ENCODE measurements at regions not wholly inside any gene's neighbourhood (a gene's known extent, or its start where the extent isn't known, plus 50 kb on each side); places are given as distances from the start of the nearest gene placed in this dataset.
"Not testable (repeated sequence)": the region's sequence is repeated elsewhere in the genome, so short reads cannot be mapped to it uniquely, and the experiment has no call there.

GRCh38 chr9:135188681-135189151, 101.2 kb downstream of the OLFM1 start:
- Mint-ChIP-seq H3K27ac (no peak overlapping the region), H3K36me3 (no peaks in the 10 kb centered on the region), H3K9me3 (no peaks in the 10 kb centered on the region)
- ATAC-seq (no peak), DNase-seq (ENCODE audit: low spot score in 2 of 2) (no peak)

- no peaks in the 10 kb centered on the region for H3K9me3 Mint-ChIP-seq
- DNase-seq (ENCODE audit: low spot score in 2 of 2) (no peak), ATAC-seq (no peak)
- H3K27ac Mint-ChIP-seq = no peak overlapping the region
- no peaks in the 10 kb centered on the region for H3K36me3 Mint-ChIP-seq
Observed at GRCh38 chr9:135189497-135189896, 102.0 kb downstream of the OLFM1 start.

GRCh38 chr9:135190789-135191577, 103.5 kb downstream of the OLFM1 start:
- Mint-ChIP-seq H3K27ac (no peak overlapping the region), H3K36me3 (no peaks in the 10 kb centered on the region), H3K9me3 (no peaks in the 10 kb centered on the region)
- ATAC-seq = no peak
- no peak for DNase-seq (ENCODE audit: low spot score in 2 of 2)

- Mint-ChIP-seq H3K27ac (peak overlapping the region in 1 of 2 donors; percentile 9), H3K9me3 (no peaks in the 10 kb centered on the region), H3K36me3 (no peaks in the 10 kb centered on the region)
- DNase-seq (ENCODE audit: low spot score in 2 of 2) = no peak
- no peak for ATAC-seq
Observed at GRCh38 chr9:135192686-135193085, 105.2 kb downstream of the OLFM1 start.

- H3K36me3 Mint-ChIP-seq; H3K27ac Mint-ChIP-seq; DNase-seq (ENCODE audit: low spot score in 2 of 2); ATAC-seq; H3K9me3 Mint-ChIP-seq: not testable (repeated sequence)
Observed at GRCh38 chr9:135195975-135196374, 108.5 kb downstream of the OLFM1 start.

- Mint-ChIP-seq H3K9me3 (no peaks in the 10 kb centered on the region), H3K36me3 (no peaks in the 10 kb centered on the region), H3K27ac (no peak overlapping the region)
- no peak for DNase-seq (ENCODE audit: low spot score in 2 of 2)
- no peak for ATAC-seq
Observed at GRCh38 chr9:135196474-135196873, 109.0 kb downstream of the OLFM1 start.

GRCh38 chr9:135198144-135198543, 110.7 kb downstream of the OLFM1 start:
- DNase-seq (ENCODE audit: low spot score in 2 of 2) = no peak
- ATAC-seq = no peak
- Mint-ChIP-seq H3K9me3 (no peaks in the 10 kb centered on the region), H3K27ac (no peak overlapping the region), H3K36me3 (no peaks in the 10 kb centered on the region)

GRCh38 chr9:135198586-135199285, 111.3 kb downstream of the OLFM1 start:
- Mint-ChIP-seq H3K36me3 (no peaks in the 10 kb centered on the region), H3K9me3 (no peaks in the 10 kb centered on the region), H3K27ac (no peak overlapping the region)
- DNase-seq (ENCODE audit: low spot score in 2 of 2) (no peak), ATAC-seq (no peak)

- Mint-ChIP-seq H3K27ac (no peak overlapping the region), H3K9me3 (no peaks in the 10 kb centered on the region), H3K36me3 (no peaks in the 10 kb centered on the region)
- DNase-seq (ENCODE audit: low spot score in 2 of 2) (no peak), ATAC-seq (no peak)
Observed at GRCh38 chr9:135199489-135199888, 112.0 kb downstream of the OLFM1 start.

- no peak overlapping the region for H3K27ac Mint-ChIP-seq
- DNase-seq (ENCODE audit: low spot score in 2 of 2) (no peak), ATAC-seq (no peak)
- no peaks in the 10 kb centered on the region for H3K9me3 Mint-ChIP-seq
- H3K36me3 Mint-ChIP-seq = no peaks in the 10 kb centered on the region
Observed at GRCh38 chr9:135201711-135202110, 114.2 kb downstream of the OLFM1 start.

GRCh38 chr9:135204177-135204576, 116.7 kb downstream of the OLFM1 start:
- Mint-ChIP-seq H3K27ac (no peak overlapping the region), H3K36me3 (no peaks in the 10 kb centered on the region), H3K9me3 (no peaks in the 10 kb centered on the region)
- no peak for DNase-seq (ENCODE audit: low spot score in 2 of 2)
- no peak for ATAC-seq

GRCh38 chr9:135209136-135209535, 121.7 kb downstream of the OLFM1 start:
- ATAC-seq (no peak), DNase-seq (ENCODE audit: low spot score in 2 of 2) (no peak)
- peaks cover 4 to 5% of the 10 kb centered on the region in 2 donors for H3K9me3 Mint-ChIP-seq
- no peaks in the 10 kb centered on the region for H3K36me3 Mint-ChIP-seq
- no peak overlapping the region for H3K27ac Mint-ChIP-seq

GRCh38 chr9:135209852-135210251, 122.4 kb downstream of the OLFM1 start:
- ATAC-seq (no peak), DNase-seq (ENCODE audit: low spot score in 2 of 2) (no peak)
- Mint-ChIP-seq H3K36me3 (no peaks in the 10 kb centered on the region), H3K27ac (no peak overlapping the region), H3K9me3 (peaks cover 4 to 5% of the 10 kb centered on the region in 2 donors)

- Mint-ChIP-seq H3K27ac (no peak overlapping the region), H3K9me3 (peaks cover 4 to 5% of the 10 kb centered on the region in 2 donors), H3K36me3 (no peaks in the 10 kb centered on the region)
- ATAC-seq = no peak
- DNase-seq (ENCODE audit: low spot score in 2 of 2) = no peak
Observed at GRCh38 chr9:135210676-135211523, 123.4 kb downstream of the OLFM1 start.

GRCh38 chr9:135211524-135211890, 124.0 kb downstream of the OLFM1 start:
- no peak overlapping the region for H3K27ac Mint-ChIP-seq
- no peaks in the 10 kb centered on the region for H3K36me3 Mint-ChIP-seq
- DNase-seq (ENCODE audit: low spot score in 2 of 2) (no peak), ATAC-seq (no peak)
- H3K9me3 Mint-ChIP-seq = peaks cover 4 to 5% of the 10 kb centered on the region in 2 donors

GRCh38 chr9:135212961-135213360, 125.5 kb downstream of the OLFM1 start:
- no peaks in the 10 kb centered on the region for H3K36me3 Mint-ChIP-seq
- peaks cover 4 to 5% of the 10 kb centered on the region in 2 donors for H3K9me3 Mint-ChIP-seq

GRCh38 chr9:135213566-135213965, 126.1 kb downstream of the OLFM1 start:
- ATAC-seq (no peak), DNase-seq (ENCODE audit: low spot score in 2 of 2) (no peak)
- Mint-ChIP-seq H3K9me3 (peaks cover 4 to 5% of the 10 kb centered on the region in 2 donors), H3K27ac (no peak overlapping the region), H3K36me3 (no peaks in the 10 kb centered on the region)

More at GRCh38 chr9:135212961-135213360, 125.5 kb downstream of the OLFM1 start:
- DNase-seq (ENCODE audit: low spot score in 2 of 2) (no peak), ATAC-seq (no peak)
- no peak overlapping the region for H3K27ac Mint-ChIP-seq
